DMS153 treated with DMSO at 0.1 percent for 48 hours (cell line): ENCODE measurements at regions not wholly inside any gene's neighbourhood (a gene's known extent, or its start where the extent isn't known, plus 50 kb on each side); places are given as distances from the start of the nearest gene placed in this dataset.

Experiments
- DNase-seq: peaks from one replicate; lab custom pipeline; 2025; ENCODE audit not compliant: unreplicated experiment; lab: John Stamatoyannopoulos, UW

DNA sequence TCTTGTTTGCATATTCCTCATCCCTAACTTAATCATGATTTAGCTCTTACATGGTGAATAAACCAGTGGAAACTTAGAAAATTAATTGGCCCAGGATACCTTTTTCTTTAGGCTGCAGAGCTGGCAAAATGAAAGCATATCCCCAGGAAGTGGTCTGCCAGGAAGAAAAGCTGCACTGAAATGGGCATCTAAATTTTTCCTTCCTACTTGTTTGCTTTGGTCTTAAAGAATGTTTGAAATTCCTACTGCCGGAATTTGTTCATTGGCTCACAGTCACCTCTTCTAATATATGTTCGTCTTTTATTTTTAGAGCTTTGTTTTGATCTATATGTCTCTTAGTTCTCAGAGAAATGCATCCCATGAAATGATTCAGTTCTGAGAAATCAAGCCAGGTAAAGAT lies 113.2 kb upstream of the ELL2 start:
- no peak for DNase-seq

DNA sequence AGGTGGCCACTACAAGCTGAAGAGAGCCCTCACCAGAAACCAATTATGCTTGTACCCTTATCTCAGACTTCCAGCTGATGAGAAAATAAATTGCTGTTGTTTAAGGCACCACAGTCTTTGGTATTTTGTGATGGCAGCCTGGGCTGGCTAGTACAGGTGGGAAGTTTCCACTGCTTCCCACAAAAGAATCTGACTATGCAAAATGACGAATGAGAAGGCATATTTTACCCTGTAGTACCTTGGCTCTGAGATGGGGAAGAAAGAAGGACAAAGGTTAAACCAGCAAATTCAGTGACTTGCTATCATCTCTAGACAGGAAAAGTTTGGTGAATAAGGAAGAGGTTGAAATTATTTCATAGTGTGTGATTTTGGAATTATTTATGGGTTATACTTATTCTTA lies 112.8 kb upstream of the ELL2 start:
- DNase-seq, result no peak

DNA sequence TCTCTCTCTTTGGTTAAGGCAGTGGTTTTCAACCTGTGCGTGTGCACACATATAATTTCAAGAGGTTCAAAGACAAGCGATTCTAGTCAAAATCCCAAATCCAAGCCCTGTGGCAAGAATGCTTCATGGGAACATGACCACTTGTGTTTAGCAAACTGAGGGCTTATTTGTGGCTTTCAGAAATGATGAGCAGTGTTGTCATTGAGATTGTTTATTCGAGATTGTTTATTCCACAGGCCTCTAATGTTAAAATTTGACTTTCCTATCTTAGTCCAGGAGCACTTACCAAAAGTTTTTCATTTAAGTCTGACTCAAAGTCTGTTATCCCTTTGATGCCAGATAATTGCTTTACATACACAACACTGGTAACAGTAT lies 111.1 kb upstream of the ELL2 start:
- DNase-seq, result no peak

DNA sequence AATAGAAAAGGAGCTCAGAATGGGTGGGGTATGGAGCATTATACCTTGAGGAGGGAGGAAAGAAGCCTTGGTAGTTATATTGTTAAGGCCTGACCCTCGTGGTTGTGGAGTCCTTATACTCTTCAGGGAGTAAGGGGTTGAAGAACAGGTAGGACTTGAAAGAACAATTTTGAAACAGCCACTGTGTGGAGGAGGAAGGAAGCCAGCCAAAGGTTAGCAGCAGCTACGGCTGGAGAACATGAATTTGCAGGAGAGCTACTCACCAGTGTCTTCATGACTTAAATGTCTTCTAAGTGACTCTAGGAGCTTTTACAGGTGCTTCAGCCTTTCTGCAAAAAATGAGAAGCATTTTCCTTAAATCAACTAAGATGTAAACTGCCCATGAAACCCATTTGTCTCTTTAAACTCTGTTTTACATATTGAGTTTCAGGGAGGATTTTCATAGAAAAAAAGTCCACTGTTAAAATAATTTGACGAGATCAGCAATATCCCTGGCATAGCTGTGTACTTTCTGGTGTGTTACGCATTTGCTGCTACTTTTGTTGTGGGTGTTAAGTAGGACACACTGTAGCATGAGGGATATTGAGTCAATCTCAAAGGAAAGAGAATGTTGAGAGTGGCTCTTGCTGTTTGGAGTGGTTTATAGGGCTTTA lies 110.6 kb upstream of the ELL2 start:
- no peak for DNase-seq

DNA sequence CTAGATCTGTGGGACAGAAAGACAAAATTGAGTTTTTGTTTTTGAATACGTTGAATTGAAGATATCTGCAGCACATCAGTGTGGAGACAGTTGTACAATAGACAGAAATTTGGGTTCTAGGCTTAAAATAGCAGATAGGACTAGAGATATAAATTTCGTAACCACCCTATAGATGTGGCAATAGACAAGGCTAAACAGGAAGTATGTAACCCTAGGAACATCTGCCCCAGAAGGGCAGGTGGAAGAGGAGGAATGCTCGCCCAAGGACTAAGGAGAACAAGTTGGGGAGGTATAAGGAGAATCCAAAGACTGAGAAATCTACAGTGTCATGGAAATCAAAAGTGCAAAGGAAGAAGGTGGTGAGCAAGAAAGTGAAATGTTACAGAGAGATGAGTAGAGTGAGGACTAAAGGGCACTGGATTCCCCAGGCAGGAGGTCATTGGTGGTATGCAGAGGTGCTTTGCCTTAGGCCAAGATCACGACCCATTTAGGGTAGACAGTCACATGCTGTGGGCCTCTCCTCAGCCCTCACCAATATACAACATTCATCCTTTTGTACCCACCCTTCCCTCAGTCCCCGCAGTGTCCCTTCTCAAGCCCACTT lies 109.1 kb upstream of the ELL2 start:
- DNase-seq, result no peak

DNA sequence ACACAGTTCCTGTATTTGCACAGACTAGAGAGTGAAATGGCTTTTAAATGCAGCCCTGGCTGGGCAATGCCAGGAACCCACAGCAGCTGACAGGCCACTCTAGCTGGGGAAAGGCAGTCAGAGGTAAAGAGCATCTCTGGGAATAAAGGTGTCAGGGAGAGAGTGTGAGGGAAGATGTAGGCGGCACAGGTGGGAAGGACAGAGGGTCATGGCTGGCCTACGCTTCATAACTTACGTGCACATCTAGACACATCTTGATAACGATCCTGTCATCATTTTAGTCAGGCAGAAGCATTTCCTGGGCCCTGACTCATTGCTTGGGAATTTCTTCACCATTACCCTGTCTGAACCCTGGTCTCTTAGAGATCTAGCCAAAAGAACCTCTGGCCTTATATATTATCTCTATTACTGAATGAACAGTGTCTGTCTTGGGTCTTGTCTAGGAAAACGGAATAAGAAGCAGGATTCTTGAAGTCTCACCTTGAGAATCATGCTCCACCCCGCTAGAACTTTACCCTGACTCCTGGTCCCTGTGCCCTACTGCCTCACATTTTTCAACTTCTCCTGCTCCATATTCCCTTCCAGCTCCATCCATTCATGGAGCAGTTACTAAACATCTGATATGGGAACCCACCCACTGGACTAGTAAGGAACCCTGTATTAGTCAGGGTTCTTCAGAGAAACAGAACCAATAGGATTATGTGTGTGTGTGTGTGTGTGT lies 106.4 kb upstream of the ELL2 start:
- DNase-seq, result no peak

DNA sequence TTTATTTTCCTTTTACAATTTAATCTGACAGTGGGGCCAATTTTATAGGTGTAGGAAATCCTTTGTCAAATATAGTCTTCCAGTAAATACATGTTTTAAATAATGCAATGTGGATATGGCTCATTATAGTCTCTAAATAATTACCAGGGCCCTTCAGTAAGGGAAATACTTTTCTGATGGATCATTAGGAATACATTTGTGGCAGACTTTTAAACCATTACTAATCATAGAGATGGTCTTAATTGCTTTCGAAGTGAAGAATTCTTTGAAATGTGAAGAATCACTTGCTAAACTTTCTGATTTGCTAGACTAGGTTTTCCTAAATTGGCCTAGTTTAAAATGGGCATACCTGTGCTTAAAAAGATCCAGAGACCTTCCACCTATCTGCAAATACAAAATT lies 105.6 kb upstream of the ELL2 start:
- DNase-seq, result no peak

DNA sequence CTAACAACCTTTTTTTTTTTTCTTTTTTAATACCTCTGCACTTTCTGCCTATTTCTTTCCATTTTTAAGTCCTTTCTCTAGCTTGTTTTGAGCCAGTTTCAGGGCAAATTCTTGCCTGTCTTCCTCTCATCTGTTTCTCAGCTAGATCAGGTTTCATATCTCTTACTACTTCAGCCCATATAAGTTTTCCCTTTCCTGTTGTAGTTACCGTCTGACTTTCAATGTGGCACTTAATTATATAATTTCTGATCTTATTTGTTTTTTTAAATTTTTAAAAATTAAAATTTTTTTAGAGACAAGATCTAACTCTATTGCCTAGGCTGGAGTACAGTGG lies 104.7 kb upstream of the ELL2 start:
- DNase-seq, result no peak

DNA sequence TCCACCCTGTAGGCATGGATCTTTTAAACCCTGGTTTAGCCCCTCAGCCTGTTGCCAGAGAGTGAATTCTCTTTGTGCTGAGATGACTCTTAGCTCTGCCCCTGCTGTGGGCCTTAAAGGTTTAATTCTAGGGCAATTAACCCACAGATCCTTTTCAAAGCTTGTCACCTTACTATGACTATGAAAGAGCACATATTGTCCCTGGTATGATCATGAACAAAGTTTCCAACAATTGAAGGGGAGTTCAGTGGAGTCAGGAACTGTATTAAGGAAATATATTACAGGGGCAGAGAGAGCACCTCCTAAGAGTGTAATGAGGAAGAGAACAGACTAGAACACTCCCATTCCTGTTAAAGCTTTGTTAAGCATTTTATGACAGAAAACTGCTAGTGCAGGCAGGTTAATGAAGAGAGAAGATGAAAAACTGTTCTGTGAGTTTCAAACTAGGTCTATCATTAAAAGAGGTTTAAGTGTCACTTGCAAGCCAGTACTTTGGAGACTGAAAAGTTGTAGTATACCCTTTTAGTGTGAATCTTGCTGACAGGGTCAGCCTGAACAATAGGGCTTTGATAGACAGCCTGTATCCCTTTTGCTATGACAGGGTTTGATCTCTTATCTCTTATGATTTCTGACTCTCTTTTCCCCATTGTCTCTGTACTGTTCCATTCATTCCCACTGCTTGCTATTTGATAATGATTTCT lies 104.2 kb upstream of the ELL2 start:
- DNase-seq, result no peak

DNA sequence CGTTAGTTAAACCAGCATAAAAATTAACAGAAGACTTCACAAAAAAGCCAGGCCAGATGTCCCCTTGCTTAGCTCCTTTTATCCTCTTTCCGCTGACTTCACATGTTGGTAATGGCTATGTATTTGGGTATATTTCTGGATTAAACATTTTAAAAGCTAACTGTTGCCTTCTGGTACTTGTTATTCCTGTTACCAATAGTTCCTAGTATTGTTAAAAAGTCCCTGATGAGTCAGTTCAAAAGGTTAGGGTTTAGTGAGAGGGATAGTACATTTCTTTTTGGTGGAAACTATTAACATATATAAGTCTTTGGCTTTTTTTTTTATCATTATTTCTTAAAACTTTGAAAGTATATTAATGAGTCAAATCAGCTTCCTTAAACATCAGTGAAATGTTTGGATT lies 103.2 kb upstream of the ELL2 start:
- DNase-seq, result no peak

DNA sequence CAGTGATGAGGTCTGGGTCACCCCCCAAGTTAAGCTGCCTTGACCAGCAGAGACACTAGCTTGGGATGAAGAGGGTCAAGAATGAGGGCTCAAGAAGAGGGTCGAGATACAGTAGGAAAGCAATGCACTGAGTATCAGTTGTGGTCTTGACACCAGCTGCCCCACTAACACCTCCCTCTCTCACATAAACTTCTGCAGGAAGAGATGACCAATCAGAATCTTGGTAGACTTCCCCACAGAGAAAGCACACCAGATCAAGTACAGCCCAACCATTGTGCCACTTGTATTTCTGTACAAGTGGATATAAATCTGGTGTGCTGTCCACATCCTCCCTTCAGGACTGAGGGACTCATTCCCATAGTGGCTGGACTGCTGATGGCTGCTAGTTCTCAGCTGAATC lies 101.2 kb upstream of the ELL2 start:
- no peak for DNase-seq

DNA sequence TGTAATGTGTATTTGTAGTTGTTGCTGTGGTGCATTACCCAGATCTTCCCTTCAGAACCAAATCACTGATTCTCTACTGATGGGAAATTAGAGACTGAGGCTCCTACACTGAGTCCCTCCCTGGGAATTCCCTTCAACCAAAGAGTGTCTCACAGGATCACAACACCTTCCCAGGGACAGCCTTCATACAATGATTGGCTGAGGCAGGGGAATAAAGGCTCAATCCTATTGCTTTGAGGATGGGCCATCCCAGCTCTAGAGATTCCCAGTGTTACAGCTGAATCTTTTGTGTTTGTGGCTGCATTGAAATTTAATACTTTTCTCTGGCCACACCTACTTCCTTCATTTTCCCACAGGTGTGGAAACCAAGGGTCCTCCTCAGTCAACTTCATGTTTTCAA lies 96.4 kb upstream of the ELL2 start:
- no peak for DNase-seq

DNA sequence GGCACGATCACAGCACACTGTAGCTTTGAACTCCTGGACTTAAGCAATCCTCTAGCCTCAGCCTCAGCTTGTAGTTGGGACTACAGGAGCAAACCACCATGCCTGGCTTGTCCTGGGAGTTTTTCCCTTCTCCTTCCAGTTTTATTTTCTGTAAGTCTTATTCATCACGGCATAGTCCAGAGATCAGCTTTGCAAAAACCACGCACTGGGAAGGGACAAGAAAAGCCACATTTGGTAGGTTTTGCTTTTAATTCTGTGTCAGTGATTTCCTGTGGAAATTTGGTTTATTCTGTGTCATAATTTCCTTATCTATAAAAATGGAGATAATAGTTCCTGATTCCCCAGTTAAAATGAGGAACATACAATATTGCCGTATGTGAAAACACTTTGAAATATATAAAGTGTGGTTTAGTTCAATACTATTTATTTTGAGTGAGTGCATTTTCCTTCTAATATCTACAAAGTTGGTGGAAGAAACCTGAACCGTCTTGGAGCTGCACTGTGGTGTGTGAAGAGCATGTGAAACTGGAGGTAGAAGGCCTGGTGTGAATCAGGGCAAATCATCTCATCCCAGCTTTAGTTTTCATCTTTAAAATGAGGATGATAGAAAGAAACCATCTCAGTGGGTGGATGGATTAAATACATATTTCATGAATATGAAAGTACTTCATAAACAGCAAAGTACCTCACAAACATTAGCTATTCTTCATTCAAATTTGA lies 92.8 kb upstream of the ELL2 start:
- DNase-seq, result no peak

DNA sequence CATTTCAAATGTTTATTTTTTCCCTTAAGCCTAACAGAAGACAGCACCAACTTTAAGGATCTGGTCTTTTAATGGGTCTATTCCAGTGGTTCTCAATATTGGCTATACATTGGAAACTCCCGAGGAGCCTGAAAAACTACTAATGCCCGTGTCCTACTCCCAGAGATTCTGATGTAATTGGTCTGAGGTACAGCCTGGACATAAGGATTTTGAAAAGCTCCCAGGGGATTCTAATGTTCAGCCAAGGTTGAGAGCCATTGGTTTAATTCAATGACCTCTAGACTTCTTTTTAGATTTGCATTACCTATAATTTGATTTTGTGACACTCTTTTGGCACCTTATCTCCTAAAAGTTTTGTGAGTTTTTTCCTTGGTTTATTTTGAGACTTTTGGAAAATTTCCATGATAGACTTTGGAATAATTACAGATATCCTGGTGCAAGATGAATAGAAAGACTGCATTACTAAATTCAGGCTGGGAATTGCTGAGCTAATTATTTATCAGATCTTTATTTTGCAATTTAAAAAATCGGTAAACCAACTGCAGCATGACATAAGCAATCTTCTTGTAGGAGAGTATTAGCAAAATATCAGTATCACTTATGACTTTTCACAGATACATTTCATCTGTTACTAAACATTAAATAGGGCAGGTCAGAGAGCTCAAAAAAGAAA lies 91.5 kb upstream of the ELL2 start:
- no peak for DNase-seq

DNA sequence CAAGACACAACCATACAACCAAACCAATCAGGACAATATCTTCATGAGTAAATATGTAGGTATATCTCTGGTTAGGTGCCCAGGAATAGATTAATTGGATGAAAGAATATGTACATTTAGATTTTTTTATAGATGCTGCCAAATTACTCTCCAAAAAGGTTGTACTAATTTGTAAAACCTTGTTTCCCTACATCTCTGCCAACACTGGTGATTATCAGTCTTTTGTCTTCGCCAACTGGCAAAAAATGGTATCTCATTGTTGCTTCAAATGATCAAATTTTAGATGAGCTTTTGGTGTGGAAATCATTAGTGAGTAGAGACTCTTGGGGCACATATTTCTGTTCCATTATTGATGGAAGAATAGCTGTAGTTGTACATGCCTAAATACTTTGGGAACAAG lies 90.7 kb upstream of the ELL2 start:
- no peak for DNase-seq

DNA sequence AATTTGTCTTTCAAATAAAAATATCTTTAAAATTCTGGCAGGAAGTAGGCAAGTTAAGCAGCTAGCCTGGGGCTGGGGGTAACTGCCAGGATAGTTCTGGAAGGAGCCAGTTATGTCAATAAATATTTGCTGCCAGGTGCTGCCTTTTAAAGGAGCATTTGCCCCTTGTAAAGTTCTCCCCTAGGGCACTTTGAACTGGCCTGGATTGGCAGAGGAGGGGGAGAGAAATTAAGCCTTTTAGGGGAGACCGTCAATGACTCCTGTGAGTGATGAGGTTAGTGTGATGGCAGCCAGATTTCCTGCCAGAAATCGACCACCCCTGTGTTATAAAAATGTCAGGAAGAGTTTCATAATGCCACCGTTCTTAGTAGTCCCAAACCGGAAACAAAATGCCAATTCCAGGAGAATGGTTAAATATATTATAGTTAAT lies 89.8 kb upstream of the ELL2 start:
- no peak for DNase-seq

DNA sequence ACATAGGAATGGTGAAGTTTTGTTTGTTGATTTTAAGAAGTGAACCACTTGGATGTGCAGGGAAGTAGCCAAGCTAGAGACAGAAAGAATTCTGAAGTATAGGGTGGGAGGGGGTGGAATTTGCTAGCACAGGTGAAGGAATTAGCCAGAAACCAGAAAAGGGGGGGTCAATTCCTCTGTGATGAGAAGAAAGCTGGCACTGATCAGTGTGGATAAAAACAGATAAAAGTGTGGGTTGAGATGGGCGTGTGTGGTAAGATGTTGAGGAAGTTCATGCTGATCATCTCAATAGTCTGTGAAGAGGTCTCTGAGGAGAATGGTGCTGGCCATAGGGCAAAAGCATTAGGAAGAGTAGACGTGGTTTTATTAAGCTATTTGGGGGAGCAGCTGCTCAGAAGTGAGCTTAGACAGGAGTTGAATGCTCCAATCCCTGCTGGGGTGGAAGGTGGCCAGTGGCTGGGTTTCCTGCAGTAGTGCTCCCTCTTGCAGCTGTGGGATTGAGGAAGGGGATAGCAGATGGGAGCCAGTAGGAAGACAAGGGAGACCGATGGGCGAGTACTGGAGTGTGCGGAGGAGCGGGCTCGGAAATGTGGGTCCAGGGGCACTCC lies 88.7 kb upstream of the ELL2 start:
- DNase-seq, result no peak

DNA sequence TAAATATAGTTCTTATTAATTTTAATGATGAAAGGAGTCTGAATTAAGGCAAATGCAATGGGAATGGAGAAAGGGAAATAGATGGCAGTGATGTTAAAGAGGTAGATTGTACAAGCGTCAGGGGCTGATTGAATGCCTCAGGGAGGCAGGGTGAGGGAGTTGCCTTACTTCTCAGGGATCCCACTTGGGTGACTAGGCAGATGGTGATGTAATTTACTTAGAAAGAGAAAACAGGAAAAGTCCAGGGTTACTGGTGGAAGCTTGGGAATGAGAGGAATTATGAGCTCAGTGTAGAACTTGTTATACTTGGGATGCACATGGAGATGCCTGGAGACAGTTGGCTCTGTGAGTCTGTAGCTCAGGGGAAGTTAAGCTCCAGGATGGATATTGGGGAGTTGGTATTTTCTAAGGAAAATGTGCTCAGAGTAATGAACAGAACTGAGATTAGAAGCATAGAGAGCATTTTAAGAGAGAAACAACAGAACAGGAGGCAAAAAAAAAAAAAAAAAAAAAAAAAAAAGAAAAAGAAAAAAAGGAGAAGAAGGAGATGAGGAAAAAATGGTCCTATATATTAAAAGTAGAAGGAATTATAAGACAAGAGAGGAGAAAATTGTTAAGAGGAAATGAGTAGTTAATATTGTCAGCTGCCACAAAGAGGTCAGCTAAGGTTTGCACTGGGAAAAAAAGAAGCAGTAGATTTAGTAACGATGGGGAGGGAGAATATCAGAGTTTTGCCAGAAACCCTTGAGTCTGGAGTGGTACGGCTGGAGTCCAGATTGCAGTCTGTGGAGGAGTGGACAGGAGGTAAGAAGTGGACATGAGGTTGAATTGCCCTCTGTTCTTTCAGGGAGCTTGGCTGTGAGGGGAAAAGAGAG lies 88.0 kb upstream of the ELL2 start:
- DNase-seq, result no peak

DNA sequence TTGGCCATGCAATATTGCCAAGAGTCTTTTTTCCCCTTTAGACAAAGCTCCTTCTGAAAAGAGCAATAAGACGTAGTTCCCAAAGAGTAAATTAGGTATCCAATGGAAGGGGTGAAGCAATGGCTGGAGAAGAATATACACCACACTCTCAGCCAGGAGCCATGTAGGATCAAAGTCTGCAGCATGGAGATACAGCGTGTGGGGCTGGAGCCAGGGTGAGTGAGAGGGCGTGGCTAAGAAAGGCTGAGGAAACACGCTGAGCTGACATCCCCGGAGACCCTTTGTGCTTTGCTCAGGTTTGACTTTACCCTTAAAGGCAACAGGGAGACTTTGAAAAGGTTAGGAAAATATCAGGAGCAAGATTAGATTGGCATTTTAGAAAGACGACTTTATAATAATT lies 87.1 kb upstream of the ELL2 start:
- DNase-seq, result no peak

DNA sequence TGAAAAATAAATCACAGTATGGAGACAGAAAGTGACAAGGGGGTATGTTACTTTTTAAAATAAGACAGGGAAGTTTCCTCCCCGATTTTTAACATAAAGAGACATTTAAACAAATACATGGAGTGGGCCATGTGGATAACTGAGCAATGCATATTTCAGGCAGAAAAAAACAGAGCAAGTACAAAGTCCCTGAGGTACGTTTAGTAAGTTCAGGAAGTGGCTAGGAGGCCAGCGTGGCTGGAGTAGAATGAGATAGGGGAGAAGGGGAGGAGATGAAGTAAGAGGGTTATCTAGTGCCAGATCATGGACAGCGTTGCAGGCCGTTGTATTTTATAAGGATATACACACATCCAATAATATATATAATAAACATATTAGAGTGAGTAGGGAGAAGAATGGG lies 84.2 kb upstream of the ELL2 start:
- no peak for DNase-seq
